Endothelial cell of umbilical vein (primary cell): ENCODE measurements at regions not wholly inside any gene's neighbourhood (a gene's known extent, or its start where the extent isn't known, plus 50 kb on each side); places are given as distances from the start of the nearest gene placed in this dataset.

ENCODE experiments used
- MYC ChIP-seq: IDR thresholded peaks from one replicate; pipeline ENCODE4 v1.6.1; 2011; ENCODE audit warnings: mild to moderate bottlenecking, low read depth, low read length
- POLR2A ChIP-seq: IDR thresholded peaks from 2 replicates; pipeline ENCODE4 v1.6.1; 2012; ENCODE audit warnings: low read depth, mild to moderate bottlenecking, control low read depth, low read length

GRCh38 chr2:118711603-118712002, 135.8 kb downstream of the EN1 start:
- TF ChIP-seq MYC, result no peak
- no peak for TF ChIP-seq POLR2A
